Mesodermal cell (in vitro differentiated cells): ENCODE measurements at regions not wholly inside any gene's neighbourhood (a gene's known extent, or its start where the extent isn't known, plus 50 kb on each side); places are given as distances from the start of the nearest gene placed in this dataset.
"Not testable (repeated sequence)": the region's sequence is repeated elsewhere in the genome, so short reads cannot be mapped to it uniquely, and the experiment has no call there.

Source experiments
- H3K27ac ChIP-seq: 2 replicates; pipeline ENCODE4 v1.7.0; 2013; ENCODE audit warnings: mild to moderate bottlenecking, low read depth, low read length, moderate library complexity; ENCODE audit not compliant: severe bottlenecking
- H3K36me3 ChIP-seq: 2 replicates; pipeline ENCODE4 v1.7.1; 2013; ENCODE audit warnings: mild to moderate bottlenecking, low read length, moderate library complexity; ENCODE audit not compliant: control insufficient read depth, insufficient read depth
- H3K4me1 ChIP-seq: one replicate; pipeline ENCODE4 v1.7.1; 2013; ENCODE audit warnings: mild to moderate bottlenecking, low read length; ENCODE audit not compliant: insufficient read depth, control insufficient read depth, poor library complexity, severe bottlenecking
- H3K4me3 ChIP-seq: 2 replicates; pipeline ENCODE4 v1.7.0; 2013; ENCODE audit warnings: low read length, control low read depth, mild to moderate bottlenecking; ENCODE audit not compliant: insufficient read depth, poor library complexity, severe bottlenecking; ENCODE audit errors: extremely low read depth
- H3K9me3 ChIP-seq: 2 replicates; pipeline ENCODE4 v1.7.1; 2013; ENCODE audit warnings: mild to moderate bottlenecking, low read length, moderate library complexity; ENCODE audit not compliant: control insufficient read depth
- WGBS, 2 experiments: methylation state at CpG; one replicate each; pipeline ENCODE4 v1.1.5; 2013; ENCODE audit warnings: missing lambda C conversion rate in 2 of 2; ENCODE audit not compliant: insufficient coverage in 2 of 2; 5-methylcytosine and 5-hydroxymethylcytosine counted together

DNA sequence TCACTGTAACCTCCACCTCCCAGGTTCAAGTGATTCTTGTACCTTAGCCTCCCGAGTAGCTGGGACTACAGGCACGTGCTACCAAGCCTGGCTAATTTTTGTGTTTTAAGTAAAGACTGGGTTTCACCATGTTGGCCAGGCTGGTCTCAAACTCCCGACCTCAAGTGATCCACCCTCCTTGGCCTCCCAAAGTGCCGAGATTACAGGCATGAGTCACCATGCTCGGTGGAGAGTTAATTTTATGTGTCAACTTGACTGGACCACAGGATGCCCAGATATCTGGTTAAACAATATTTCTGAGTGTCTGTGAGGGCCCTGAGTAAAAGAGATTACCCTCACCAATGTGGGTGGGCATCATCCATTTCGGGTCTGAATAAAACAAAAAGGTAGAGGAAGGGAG lies 80.4 kb upstream of the FREM1 start:
- not testable (repeated sequence) for H3K27ac ChIP-seq, H3K36me3 ChIP-seq, H3K4me1 ChIP-seq, H3K9me3 ChIP-seq, H3K4me3 ChIP-seq
- WGBS, 2 experiments: 74 to 88% methylated on average over 3 to 4 of the region's 6 CpGs

DNA sequence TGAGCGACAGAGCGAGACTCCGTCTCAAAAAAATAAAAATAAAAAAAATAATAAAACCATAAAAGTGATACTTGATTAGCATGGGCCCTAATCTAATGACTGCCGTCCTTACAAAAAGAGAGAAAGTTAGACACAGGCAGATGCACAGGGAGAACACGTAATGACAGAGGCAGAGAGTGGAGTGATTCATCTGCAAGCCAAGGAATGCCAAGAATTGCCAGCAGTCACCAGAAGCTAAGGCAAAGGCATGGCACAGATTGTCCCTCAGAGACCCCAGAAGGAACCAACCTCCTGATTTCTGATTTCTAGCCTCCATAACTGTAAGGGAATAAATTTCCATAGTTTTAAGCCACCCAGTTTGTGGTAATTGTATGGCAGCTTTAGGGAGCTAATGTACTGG lies 79.6 kb upstream of the FREM1 start:
- H3K36me3 ChIP-seq: no peaks in the 10 kb centered on the region
- no peaks in the 10 kb centered on the region for H3K4me1 ChIP-seq
- WGBS, 2 experiments: 85% methylated on average over 2 of the region's 5 CpGs
- H3K4me3 ChIP-seq: no peak overlapping the region
- H3K9me3 ChIP-seq: no peaks in the 10 kb centered on the region
- no peak overlapping the region for H3K27ac ChIP-seq

DNA sequence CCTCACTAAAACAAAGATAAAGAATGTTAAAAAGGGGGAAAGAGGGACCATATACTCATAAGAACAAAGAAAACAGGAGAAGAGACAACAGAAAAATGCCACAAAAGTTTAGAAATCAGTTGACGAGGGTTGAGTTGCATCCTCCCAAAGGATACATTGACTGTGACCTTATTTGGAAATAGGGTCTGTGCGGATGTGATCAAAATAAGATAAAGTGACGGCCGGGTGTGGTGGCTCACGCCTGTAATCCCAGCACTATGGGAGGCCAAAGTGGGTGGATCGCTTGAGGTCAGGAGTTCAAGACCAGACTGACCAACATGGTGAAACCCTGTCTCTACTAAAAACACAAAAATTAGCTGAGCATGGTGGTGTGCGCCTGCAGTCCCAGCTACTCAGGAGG lies 79.1 kb upstream of the FREM1 start:
- not testable (repeated sequence) for H3K27ac ChIP-seq, H3K4me1 ChIP-seq, H3K4me3 ChIP-seq, H3K9me3 ChIP-seq, H3K36me3 ChIP-seq
- 92 to 100% methylated on average over 6 to 7 of the region's 7 CpGs for WGBS, 2 experiments

DNA sequence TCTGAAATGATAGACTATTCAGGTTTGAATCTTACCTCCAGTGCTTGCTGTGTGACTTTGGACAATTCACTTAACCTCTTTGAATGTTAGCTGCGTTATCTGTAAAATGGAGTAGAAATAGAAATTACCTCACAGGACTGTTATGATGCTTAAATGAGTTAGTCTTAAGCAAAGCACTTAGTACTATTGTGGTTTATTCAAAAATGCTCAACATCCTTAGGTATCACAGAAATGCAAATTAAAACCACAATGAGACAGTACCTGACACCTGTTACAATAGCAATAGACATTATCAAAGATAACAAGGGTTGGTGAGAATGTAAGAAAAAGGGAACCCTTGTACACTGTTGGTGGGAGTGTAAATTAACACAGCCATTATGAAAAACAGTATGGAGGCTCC lies 77.6 kb upstream of the FREM1 start:
- WGBS, 2 experiments: no CpG with 5 or more reads among the region's 1 CpG
- no peaks in the 10 kb centered on the region for H3K9me3 ChIP-seq
- H3K36me3 ChIP-seq: no peaks in the 10 kb centered on the region
- no peak overlapping the region for H3K27ac ChIP-seq
- H3K4me3 ChIP-seq: no peak overlapping the region
- H3K4me1 ChIP-seq: no peaks in the 10 kb centered on the region

DNA sequence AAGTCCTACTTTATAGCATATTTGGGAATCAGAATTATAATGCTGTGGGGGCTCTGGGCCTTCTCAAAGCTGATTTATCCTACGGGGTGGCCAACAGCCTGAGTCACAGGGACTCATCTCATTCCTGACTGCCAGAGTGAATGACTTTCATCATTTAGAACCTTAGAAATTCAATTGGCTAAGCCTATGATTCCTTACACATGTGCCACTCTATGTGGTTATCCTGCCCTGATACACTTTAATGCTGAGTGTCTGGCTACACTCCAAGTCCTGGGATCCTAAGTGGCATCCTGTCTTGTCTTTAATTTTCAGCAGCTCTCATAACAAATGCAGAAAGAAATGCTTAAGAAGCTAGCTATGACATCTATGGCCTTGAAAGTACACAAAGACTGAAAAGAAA lies 75.2 kb upstream of the FREM1 start:
- WGBS, 2 experiments: 80% methylated on average over 1 of the region's 1 CpG

DNA sequence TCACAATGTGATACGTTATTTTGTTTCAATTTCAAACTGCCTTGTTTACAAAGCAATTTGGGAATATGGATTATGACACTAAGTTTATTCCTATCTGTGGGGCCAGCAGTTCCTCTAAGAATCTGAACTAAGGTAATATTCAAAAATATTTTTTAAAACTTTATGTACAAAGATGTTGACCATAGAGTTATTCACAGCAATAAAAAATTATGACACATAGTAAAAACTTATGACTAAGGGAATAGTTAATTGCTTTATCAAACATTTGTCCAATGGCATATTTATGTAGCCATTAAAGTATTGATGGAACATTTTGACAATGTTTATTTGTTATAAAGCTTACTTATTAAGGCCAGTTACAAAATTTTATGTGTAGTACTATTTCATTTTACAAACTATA lies 73.4 kb upstream of the FREM1 start:
- no CpG with 5 or more reads among the region's 1 CpG for WGBS, 2 experiments
- no peaks in the 10 kb centered on the region for H3K4me1 ChIP-seq
- no peaks in the 10 kb centered on the region for H3K9me3 ChIP-seq
- H3K27ac ChIP-seq: no peak overlapping the region
- no peaks in the 10 kb centered on the region for H3K36me3 ChIP-seq
- no peak overlapping the region for H3K4me3 ChIP-seq

More for the DNA sequence above, 75.2 kb upstream of the FREM1 start:
- Histone ChIP-seq H3K4me1 (no peaks in the 10 kb centered on the region), H3K27ac (no peak overlapping the region), H3K4me3 (no peak overlapping the region), H3K9me3 (no peaks in the 10 kb centered on the region), H3K36me3 (no peaks in the 10 kb centered on the region)

DNA sequence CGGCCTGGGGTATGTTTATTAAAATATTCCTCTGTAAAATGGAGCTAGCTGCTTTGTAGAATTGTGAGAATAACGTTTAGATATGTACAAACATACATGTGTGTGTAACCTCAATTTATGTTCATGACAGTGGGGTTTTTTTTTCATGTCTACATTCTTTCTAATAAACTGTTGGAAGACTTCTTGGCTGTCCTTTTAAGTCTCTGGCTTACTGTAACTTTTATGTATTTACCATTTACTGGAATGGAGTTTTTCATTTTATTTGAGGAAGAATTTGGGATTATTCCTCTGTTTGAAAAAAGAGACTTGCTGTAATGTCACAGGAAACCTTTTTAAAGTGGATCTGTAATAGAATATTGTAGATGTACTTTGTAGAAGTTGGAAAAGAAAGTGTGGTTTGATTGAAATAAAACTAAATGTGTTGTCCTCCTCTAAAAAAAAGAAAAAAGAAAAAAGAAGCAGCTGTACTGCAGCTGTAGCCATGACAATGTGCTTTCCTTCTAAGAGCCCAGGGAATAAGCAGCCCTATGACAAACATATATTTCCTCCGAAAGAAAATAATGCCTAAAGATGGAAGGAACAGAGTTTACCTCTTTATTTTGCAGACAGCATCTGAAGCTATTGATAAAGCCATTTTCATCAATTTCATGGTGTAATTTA lies 71.2 kb upstream of the FREM1 start:
- 90% methylated on average over 2 of the region's 3 CpGs; no CpG with 5 or more reads in 1 of the 2 experiments for WGBS, 2 experiments
- Histone ChIP-seq H3K36me3 (no peaks in the 10 kb centered on the region), H3K9me3 (no peaks in the 10 kb centered on the region), H3K4me3 (no peak overlapping the region), H3K27ac (no peak overlapping the region), H3K4me1 (no peaks in the 10 kb centered on the region)

DNA sequence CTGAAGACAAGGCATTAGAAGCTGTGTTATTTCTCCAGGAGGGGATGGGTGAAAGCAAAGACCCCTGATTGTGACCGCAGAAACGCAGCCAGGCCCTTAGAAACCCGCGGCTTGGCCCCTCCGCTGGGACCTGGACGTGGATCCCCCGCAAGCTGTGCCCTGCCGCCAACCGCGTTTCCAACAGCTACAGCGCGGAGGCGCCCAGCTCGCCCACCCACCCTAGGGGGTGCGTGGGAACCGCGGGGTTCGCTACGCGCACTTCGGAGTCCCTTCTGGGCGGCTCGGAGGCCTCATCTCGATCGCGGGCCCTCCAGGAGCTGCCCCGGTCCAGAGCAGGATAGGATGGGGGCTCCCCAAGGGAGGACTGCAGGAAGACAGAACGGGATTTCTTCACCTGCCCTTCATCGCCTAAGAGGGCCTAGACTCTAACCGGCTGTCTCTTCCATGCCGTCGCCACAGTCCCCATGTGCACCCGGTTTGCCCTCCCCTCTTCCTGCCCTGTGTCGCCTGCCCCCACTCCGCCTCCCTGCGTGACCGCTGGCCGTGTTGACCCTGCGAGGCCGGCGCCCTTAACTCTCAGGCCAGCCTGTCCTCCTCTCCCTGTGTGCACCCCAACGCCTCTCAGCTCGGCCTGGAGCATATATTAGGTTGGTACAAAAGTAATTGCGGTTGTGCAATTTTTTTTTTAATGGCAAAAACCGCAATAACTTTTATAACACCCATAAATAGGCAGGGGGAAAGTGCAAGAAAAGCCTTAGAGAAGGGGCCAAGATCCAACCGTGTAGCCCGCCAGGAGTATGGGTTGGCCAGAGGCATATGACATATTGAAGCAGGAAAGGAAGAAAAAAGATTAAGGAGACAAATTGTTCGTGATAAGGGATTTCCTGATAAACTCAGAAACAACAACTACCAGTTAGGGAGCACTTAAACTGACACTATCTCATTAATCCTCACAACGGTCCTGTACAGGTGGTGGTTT lies 68.1 kb upstream of the FREM1 start:
- Histone ChIP-seq H3K27ac (no peak overlapping the region), H3K9me3 (no peaks in the 10 kb centered on the region), H3K4me3 (no peak overlapping the region), H3K4me1 (no peaks in the 10 kb centered on the region), H3K36me3 (no peaks in the 10 kb centered on the region)
- WGBS, 2 experiments: 92 to 96% methylated on average over 36 to 39 of the region's 49 CpGs

DNA sequence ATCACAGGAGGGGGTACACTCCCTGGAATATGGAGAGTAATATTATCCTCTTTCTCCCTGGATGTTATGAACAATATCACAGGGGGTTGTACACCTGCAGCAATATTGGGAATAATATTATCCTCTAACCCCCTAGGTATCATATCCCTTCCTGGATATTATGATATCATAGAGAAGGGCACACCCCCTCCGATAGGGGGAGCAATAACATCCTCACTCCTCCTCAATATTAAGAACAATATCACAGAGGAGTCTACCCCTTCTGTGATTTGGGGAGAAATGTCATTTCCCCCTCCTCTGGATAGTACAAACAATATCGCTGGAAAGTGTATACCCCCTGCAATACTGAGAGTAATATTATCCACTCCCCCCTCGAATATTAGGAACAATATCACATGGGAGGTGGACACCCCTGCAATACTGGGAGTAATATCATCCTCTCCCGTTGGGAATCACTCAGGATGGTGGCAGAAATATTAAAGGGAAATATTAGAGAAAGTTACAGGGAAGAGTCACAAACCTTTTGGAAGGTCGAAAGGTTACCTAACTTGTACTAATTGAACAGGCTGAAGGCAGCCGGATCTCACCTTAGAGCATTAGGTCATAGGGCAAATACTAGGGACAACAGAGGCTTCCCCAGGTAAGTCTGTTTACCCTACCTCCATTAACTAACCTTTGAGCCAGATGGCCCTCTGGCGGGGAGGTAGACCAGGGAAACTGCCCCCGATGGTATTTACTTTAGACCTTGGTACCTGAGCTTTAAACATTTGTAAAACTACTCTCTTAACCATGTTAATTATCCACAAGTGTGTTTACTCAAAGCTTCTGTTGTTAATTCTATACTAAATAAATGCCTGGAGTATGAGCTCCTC lies 57.5 kb upstream of the FREM1 start:
- WGBS, 2 experiments: 88 to 100% methylated on average over 4 to 5 of the region's 8 CpGs

DNA sequence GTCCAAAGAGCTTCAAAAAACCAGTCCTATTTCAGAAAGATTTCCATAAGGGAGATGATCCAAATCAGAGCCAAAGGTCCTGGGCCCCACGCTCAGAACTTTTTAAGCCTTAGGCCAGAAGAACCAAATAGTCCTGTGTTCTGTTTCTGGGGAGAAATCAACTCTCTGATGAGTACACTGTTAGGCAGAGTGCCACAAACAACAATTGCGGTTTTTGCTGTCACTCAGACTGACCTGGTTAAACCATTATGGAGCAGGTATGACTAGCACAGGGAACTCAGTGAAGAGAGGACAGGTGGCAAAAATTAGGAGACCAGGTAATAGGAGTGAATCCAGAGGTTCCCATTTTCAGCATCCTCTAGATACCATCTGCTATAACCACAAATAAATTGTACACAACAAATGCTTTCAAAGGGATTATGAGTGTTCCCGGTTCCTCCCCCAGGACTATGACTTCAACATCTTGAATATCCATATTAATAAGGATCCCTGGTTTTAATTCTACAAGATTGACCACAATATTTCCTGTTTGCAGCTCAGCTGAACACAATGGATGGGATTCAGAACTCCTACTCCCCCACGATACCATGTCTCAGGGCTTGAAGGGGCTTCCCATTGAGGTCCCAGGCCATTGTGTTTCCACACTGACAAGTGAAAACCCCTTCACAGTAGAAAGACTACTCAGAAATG lies 52.1 kb upstream of the FREM1 start:
- Histone ChIP-seq H3K36me3 (no peaks in the 10 kb centered on the region), H3K4me3 (no peak overlapping the region), H3K4me1 (no peaks in the 10 kb centered on the region), H3K9me3 (no peaks in the 10 kb centered on the region), H3K27ac (no peak overlapping the region)
- WGBS, 2 experiments: 85 to 97% methylated on average over 4 of the region's 4 CpGs

More for the DNA sequence above, 57.5 kb upstream of the FREM1 start:
- Histone ChIP-seq H3K36me3 (no peaks in the 10 kb centered on the region), H3K9me3 (no peaks in the 10 kb centered on the region), H3K4me3 (no peak overlapping the region), H3K4me1 (no peaks in the 10 kb centered on the region), H3K27ac (no peak overlapping the region)
